ENCODE measurements at regions not wholly inside any gene's neighbourhood (a gene's known extent, or its start where the extent isn't known, plus 50 kb on each side); places are given as distances from the start of the nearest gene placed in this dataset.

GRCh38 chr15:69843276-69843899 lies 254.3 kb downstream of the TLE3 start:
- DNase-seq (ENCODE audit: low read depth) = no peak

- no peak for DNase-seq (ENCODE audit: low read depth)
These were observed 253.8 kb downstream of the TLE3 start for GRCh38 chr15:69843900-69844304.

GRCh38 chr15:69845159-69845558 lies 252.6 kb downstream of the TLE3 start:
- no peak for DNase-seq (ENCODE audit: low read depth)

GRCh38 chr15:69847625-69848024 lies 250.1 kb downstream of the TLE3 start:
- DNase-seq (ENCODE audit: low read depth) = no peak

- DNase-seq (ENCODE audit: low read depth) = no peak
These were observed 249.6 kb downstream of the TLE3 start for GRCh38 chr15:69848096-69848495.

- no peak for DNase-seq (ENCODE audit: low read depth)
These were observed 249.0 kb downstream of the TLE3 start for GRCh38 chr15:69848551-69849231.

- DNase-seq (ENCODE audit: low read depth) = no peak
These were observed 248.5 kb downstream of the TLE3 start for GRCh38 chr15:69849232-69849610.

GRCh38 chr15:69852482-69852881 lies 245.2 kb downstream of the TLE3 start:
- DNase-seq (ENCODE audit: low read depth) = no peak

GRCh38 chr15:69852916-69853315 lies 244.8 kb downstream of the TLE3 start:
- DNase-seq (ENCODE audit: low read depth) = no peak

- DNase-seq (ENCODE audit: low read depth) = peak; percentile 64
These were observed 244.2 kb downstream of the TLE3 start for GRCh38 chr15:69853544-69853951.

GRCh38 chr15:69854001-69854400 lies 243.7 kb downstream of the TLE3 start:
- no peak for DNase-seq (ENCODE audit: low read depth)

- peak; percentile 24 for DNase-seq (ENCODE audit: low read depth)
These were observed 243.1 kb downstream of the TLE3 start for GRCh38 chr15:69854521-69855181.

GRCh38 chr15:69855258-69856000 lies 242.3 kb downstream of the TLE3 start:
- DNase-seq (ENCODE audit: low read depth) = no peak

GRCh38 chr15:69857250-69857649 lies 240.5 kb downstream of the TLE3 start:
- DNase-seq (ENCODE audit: low read depth) = no peak

- DNase-seq (ENCODE audit: low read depth) = no peak
These were observed 239.9 kb downstream of the TLE3 start for GRCh38 chr15:69857686-69858391.

GRCh38 chr15:69858456-69858855 lies 239.3 kb downstream of the TLE3 start:
- DNase-seq (ENCODE audit: low read depth) = no peak

- DNase-seq (ENCODE audit: low read depth) = no peak
These were observed 237.9 kb downstream of the TLE3 start for GRCh38 chr15:69859866-69860265.

- no peak for DNase-seq (ENCODE audit: low read depth)
These were observed 237.4 kb downstream of the TLE3 start for GRCh38 chr15:69860321-69860720.

GRCh38 chr15:69860921-69861320 lies 236.8 kb downstream of the TLE3 start:
- no peak for DNase-seq (ENCODE audit: low read depth)

GRCh38 chr15:69861331-69862171 lies 236.2 kb downstream of the TLE3 start:
- no peak for DNase-seq (ENCODE audit: low read depth)

GRCh38 chr15:69862540-69862939 lies 235.2 kb downstream of the TLE3 start:
- DNase-seq (ENCODE audit: low read depth) = no peak
